ENCODE measurements at regions not wholly inside any gene's neighbourhood (a gene's known extent, or its start where the extent isn't known, plus 50 kb on each side); places are given as distances from the start of the nearest gene placed in this dataset.

GRCh38 chr3:152607179-152607578 lies 227.8 kb upstream of the P2RY1 start:
- TF ChIP-seq CTCF (IDR thresholded peaks at IDR 0.05; ENCODE audit: insufficient read depth, low read length, severe bottlenecking): no peak
- DNase-seq (ENCODE audit: low read depth) (no peak), FAIRE-seq (no peak)
- H3K4me3 ChIP-seq (ENCODE audit: low read depth, low read length): no peak overlapping the region
- no peaks in the 10 kb centered on the region for H3K27me3 ChIP-seq (ENCODE audit: control insufficient read depth, insufficient read depth, low read length)
- no peaks in the 10 kb centered on the region for H3K36me3 ChIP-seq (ENCODE audit: control insufficient read depth, insufficient read depth, low read length)

- DNase-seq (ENCODE audit: low read depth): no peak
- no peak for FAIRE-seq
- Histone ChIP-seq H3K36me3 (ENCODE audit: control insufficient read depth, insufficient read depth, low read length) (no peaks in the 10 kb centered on the region), H3K27me3 (ENCODE audit: control insufficient read depth, insufficient read depth, low read length) (no peaks in the 10 kb centered on the region), H3K4me3 (ENCODE audit: low read depth, low read length) (no peak overlapping the region)
- TF ChIP-seq CTCF (IDR thresholded peaks at IDR 0.05; ENCODE audit: insufficient read depth, low read length, severe bottlenecking): no peak
Observed at GRCh38 chr3:152608696-152609594, 226.0 kb upstream of the P2RY1 start.

- DNase-seq (ENCODE audit: low read depth): no peak
- FAIRE-seq: no peak
- Histone ChIP-seq H3K27me3 (ENCODE audit: control insufficient read depth, insufficient read depth, low read length) (no peaks in the 10 kb centered on the region), H3K4me3 (ENCODE audit: low read depth, low read length) (no peak overlapping the region), H3K36me3 (ENCODE audit: control insufficient read depth, insufficient read depth, low read length) (no peaks in the 10 kb centered on the region)
- no peak for TF ChIP-seq CTCF (IDR thresholded peaks at IDR 0.05; ENCODE audit: insufficient read depth, low read length, severe bottlenecking)
Observed at GRCh38 chr3:152609891-152610290, 225.0 kb upstream of the P2RY1 start.

GRCh38 chr3:152610622-152611021 lies 224.3 kb upstream of the P2RY1 start:
- no peaks in the 10 kb centered on the region for H3K27me3 ChIP-seq (ENCODE audit: control insufficient read depth, insufficient read depth, low read length)
- DNase-seq (ENCODE audit: low read depth) (no peak), FAIRE-seq (no peak)
- no peaks in the 10 kb centered on the region for H3K36me3 ChIP-seq (ENCODE audit: control insufficient read depth, insufficient read depth, low read length)
- no peak overlapping the region for H3K4me3 ChIP-seq (ENCODE audit: low read depth, low read length)
- TF ChIP-seq CTCF (IDR thresholded peaks at IDR 0.05; ENCODE audit: insufficient read depth, low read length, severe bottlenecking): no peak

GRCh38 chr3:152611905-152612304 lies 223.0 kb upstream of the P2RY1 start:
- DNase-seq (ENCODE audit: low read depth) (no peak), FAIRE-seq (no peak)
- Histone ChIP-seq H3K27me3 (ENCODE audit: control insufficient read depth, insufficient read depth, low read length) (no peaks in the 10 kb centered on the region), H3K36me3 (ENCODE audit: control insufficient read depth, insufficient read depth, low read length) (no peaks in the 10 kb centered on the region), H3K4me3 (ENCODE audit: low read depth, low read length) (no peak overlapping the region)
- TF ChIP-seq CTCF (IDR thresholded peaks at IDR 0.05; ENCODE audit: insufficient read depth, low read length, severe bottlenecking): no peak

GRCh38 chr3:152613851-152614250 lies 221.1 kb upstream of the P2RY1 start:
- Histone ChIP-seq H3K4me3 (ENCODE audit: low read depth, low read length) (no peak overlapping the region), H3K36me3 (ENCODE audit: control insufficient read depth, insufficient read depth, low read length) (no peaks in the 10 kb centered on the region), H3K27me3 (ENCODE audit: control insufficient read depth, insufficient read depth, low read length) (no peaks in the 10 kb centered on the region)
- FAIRE-seq (no peak), DNase-seq (ENCODE audit: low read depth) (no peak)
- no peak for TF ChIP-seq CTCF (IDR thresholded peaks at IDR 0.05; ENCODE audit: insufficient read depth, low read length, severe bottlenecking)

All from bronchial epithelial cell (primary cell).